BJ (cell line): ENCODE measurements at regions not wholly inside any gene's neighbourhood (a gene's known extent, or its start where the extent isn't known, plus 50 kb on each side); places are given as distances from the start of the nearest gene placed in this dataset.

ENCODE experiments used
- CTCF ChIA-PET: fragments of 350-600 bp; formaldehyde crosslinking; extraction: SDS; loops from one replicate; lab custom pipeline; 2021; ENCODE audit warnings: antibody characterized with exemption, inconsistent platforms; lab: Yijun Ruan, JAX
- POLR2A ChIA-PET: fragments of 300-600 bp; sonication (Branson Sonifier 250); formaldehyde crosslinking; extraction: SDS; loops from one replicate; lab custom pipeline; 2021; ENCODE audit warnings: antibody characterized with exemption; lab: Charles Lee
- DNase-seq: peaks from one replicate; pipeline ENCODE4 v3.0.0-alpha.2; 2011; ENCODE audit warnings: low read depth
- H3K27me3 ChIP-seq: 2 replicates; pipeline ENCODE4 v1.6.0; 2011; ENCODE audit warnings: low read length; ENCODE audit not compliant: control insufficient read depth, insufficient read depth
- H3K36me3 ChIP-seq: 2 replicates; pipeline ENCODE4 v1.5.1; 2011; ENCODE audit warnings: low read length; ENCODE audit not compliant: control insufficient read depth, insufficient read depth
- H3K4me3 ChIP-seq: 2 replicates; pipeline ENCODE4 v1.5.1; 2011; ENCODE audit warnings: low read depth, mild to moderate bottlenecking, control low read depth, low read length
- CTCF ChIP-seq: IDR thresholded peaks from 2 replicates; pipeline ENCODE4 v1.5.1; 2011; ENCODE audit warnings: low read depth, mild to moderate bottlenecking, control low read depth, inconsistent platforms, low read length, moderate library complexity; ENCODE audit not compliant: insufficient read depth

DNA sequence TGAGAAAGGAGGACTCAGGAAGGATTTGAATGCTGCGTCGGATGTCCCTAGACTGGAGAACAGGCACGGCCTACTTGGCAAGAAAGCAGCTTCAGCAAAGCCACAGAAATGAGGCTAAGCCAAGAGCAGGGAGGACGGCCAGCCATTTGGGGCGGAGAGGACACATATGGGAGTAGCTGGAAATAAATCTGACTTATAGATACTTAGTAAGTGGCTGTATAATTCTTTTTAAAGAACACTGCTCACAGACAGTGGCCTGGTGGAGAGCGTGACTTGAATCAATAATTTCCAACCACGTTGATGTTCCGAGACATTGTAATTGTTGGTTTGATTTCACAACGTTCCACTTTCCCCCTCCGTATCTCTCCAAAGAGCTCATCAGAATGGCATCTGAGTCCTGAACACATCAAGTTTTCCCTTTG lies 67.7 kb upstream of the JCAD start:
- Histone ChIP-seq H3K4me3 (no peak overlapping the region), H3K27me3 (no peaks in the 10 kb centered on the region), H3K36me3 (no peaks in the 10 kb centered on the region)
- DNase-seq: no peak
- TF ChIP-seq CTCF: no peak
- CTCF ChIA-PET: no interaction called here
- POLR2A ChIA-PET: interaction anchor here (0.6 kb wide), 1 partner anchor 317 kb away, joined by 4 read pairs; no protein-coding TSS in a partner anchor

DNA sequence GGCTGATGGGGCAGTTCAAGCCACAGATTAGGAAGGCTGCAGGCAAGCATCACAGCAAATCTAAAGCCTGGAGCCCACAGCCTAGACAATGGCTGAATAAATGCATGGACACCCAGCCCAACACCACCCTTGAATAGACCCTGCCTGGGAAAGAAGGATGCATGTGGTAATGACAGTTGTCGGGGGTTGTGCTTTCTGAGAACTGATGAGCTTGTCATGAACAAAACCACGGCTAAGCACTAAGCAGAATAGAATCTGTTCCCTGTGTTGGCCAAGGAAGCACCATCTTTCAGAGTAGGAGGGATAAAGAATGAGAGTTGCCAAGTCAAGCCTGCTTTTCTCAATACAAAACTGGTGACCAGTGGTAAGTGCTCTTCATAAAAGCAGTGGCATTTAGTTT lies 66.1 kb upstream of the JCAD start:
- no peak for DNase-seq
- H3K4me3 ChIP-seq: no peak overlapping the region
- ChIA-PET CTCF (no interaction called here), POLR2A (no interaction called here)
- no peak for TF ChIP-seq CTCF
- H3K36me3 ChIP-seq: no peaks in the 10 kb centered on the region
- H3K27me3 ChIP-seq: no peaks in the 10 kb centered on the region

DNA sequence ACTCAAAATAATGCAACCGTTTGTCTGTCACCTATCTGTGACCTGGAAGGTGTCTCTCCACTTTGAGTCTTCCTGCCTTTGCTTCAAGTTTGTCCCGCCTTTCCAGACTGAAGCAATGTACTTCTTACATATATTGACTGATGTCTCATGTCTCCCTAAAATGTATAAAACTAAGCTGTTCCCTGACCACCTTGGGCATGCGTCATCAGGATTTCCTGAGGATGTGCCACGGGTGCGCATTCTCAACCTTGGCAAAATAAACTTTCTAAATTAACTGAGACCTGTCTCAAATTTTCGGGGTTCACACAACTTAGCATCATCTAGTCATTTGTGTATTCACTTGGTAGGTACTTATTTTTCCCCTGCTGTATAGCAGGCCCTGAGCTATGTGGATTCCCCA lies 65.3 kb upstream of the JCAD start:
- no peak for DNase-seq
- Histone ChIP-seq H3K4me3 (no peak overlapping the region), H3K36me3 (no peaks in the 10 kb centered on the region), H3K27me3 (no peaks in the 10 kb centered on the region)
- no peak for TF ChIP-seq CTCF
- POLR2A ChIA-PET: no interaction called here
- CTCF ChIA-PET: no interaction called here

DNA sequence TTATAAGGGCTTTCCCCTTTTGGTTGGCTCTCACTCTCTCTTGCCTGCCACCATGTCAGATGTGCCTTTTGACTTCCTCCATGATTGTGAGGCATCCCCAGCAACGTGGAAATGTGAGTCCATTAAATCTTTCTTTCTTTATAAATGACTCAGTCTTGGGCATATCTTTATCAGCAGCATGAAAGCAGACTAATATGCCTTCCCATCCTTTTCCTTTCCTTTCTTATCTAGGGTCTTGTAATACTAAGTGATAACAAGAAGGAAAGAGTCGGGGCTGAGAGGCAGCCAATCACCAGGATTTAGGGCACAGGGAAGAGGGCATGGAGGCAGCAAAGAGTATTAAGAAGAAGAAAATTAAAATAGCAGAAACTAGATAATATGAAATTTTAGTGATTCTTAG lies 62.0 kb upstream of the JCAD start:
- DNase-seq: no peak
- POLR2A ChIA-PET: no interaction called here
- CTCF ChIA-PET: no interaction called here
- Histone ChIP-seq H3K36me3 (no peaks in the 10 kb centered on the region), H3K27me3 (0 out of 2 replicates have a peak, but pooled peaks cover 3% of the 10 kb centered on the region), H3K4me3 (no peak overlapping the region)
- TF ChIP-seq CTCF: no peak

GRCh38 chr10:30118590-30118989 lies 59.2 kb upstream of the JCAD start:
- H3K4me3 ChIP-seq: no peak overlapping the region
- H3K36me3 ChIP-seq: no peaks in the 10 kb centered on the region
- CTCF ChIA-PET: interaction anchor here (1.4 kb wide), 1 partner anchor 22 kb away, joined by 3 read pairs; no protein-coding TSS in a partner anchor
- no peak for DNase-seq
- peaks cover 8% of the 10 kb centered on the region for H3K27me3 ChIP-seq
- no peak for TF ChIP-seq CTCF
- POLR2A ChIA-PET: no interaction called here
